NCI-H510A treated with DMSO at 0.1 percent for 48 hours (cell line): ENCODE measurements at regions not wholly inside any gene's neighbourhood (a gene's known extent, or its start where the extent isn't known, plus 50 kb on each side); places are given as distances from the start of the nearest gene placed in this dataset.
"Not testable (repeated sequence)": the region's sequence is repeated elsewhere in the genome, so short reads cannot be mapped to it uniquely, and the experiment has no call there.

ENCODE experiments used
- DNase-seq: peaks from one replicate; lab custom pipeline; 2025; lab: John Stamatoyannopoulos, UW

DNA sequence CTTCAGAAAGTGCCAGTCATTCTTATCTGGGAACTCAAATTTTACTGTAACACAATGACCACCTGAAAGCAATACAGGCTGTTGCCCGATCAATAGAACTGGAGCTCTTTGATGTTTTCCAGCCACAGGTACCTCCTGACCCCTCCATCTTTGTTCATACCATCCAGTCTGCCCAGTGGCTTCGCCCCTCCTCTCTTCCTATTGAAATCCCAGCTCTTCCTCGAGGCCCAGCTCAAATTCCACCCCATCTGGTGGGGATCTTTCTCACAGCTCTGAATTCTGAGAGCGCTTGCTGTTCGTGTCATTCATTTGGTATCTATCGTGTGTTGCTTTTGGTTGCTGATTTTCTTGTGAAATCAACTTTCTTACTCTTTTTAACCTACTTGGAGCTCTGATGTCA lies 87.9 kb upstream of the CNKSR3 start:
- DNase-seq = no peak

DNA sequence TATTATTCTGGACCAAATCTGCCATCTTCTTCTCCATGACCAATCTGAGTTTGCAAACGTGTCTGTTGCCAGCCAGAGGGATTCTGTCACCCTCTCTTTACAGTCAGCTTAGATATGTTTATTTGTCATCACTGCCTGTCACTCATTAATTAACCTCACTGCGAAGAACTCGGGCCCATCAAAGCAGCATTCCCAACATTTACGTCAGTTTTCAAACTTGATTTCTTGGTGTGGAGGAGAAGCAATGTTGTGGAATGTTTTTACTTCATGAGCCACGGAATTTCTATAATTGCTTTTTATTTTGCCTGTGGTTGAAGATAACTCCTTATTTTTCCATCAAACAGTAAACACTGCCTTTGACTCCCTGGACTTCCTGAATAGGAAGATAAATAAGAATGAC lies 91.8 kb upstream of the CNKSR3 start:
- no peak for DNase-seq

DNA sequence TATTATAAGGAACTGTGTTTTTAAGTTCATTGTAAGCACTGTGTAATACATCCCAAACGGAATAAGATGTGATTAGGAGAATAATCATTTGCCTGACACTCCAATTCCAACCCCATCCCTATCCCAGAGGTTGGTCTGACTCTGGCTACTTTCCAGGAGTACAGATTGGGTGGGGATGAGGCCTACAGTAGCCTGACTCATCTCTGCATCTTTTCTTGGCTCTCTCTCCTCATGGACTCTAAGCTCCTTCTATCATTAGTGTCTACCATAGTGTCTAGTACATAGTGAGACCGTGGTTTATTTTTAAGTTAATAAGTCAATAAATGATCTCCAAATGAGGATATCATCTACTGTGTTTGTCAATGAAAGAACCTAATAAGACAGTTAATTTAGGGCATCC lies 92.2 kb upstream of the CNKSR3 start:
- no peak for DNase-seq

DNA sequence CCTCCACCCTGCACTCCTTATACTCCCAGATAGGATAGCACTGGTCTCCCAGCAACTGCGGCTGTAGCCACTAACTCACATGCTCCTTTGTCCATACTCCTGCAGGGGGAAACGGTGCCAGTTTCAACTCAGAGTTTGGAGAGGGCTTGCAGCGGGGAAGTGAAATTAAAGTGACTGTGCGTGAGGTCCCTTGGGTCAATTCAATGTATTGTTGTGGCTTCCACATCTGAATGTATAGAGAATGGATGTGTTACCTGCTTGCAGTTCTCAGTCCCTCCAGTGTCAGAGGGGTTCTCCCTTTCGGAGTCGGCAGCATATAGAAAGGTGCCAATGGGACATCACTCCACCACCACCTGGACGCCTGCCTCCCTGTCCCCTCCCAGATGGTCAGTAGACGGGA lies 93.6 kb upstream of the CNKSR3 start:
- no peak for DNase-seq

DNA sequence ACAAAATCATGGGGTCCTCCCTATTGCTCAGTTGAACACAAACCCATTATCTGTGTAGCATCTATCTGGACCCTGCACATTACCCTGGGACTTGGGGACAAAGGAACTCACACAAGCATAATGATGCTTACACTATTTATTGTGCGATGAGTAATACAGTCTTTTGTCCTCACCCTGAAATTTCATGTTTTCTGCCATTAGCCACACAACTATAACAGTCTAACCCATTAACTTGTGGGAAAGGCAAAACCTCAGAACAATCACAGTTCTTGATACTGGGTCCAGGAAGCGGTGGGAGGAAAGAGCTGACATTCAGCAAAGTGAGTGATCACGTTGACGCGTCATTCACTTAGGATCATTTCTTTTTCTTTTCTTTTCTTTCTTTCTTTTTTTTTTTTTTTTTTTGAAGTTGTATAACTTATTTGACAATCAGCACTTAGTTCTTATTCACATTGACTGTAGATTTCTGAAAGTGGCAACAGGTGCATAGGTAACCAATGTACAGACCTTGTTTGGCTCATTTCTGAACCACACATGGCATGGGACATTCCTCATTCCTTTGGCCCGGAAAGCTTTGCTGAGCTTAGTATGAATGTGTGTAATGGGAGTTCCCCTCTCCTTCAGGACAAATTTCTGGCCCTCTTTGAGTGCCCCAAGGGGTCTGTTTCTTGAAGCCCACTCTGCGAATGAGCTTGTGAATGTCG lies 94.8 kb upstream of the CNKSR3 start:
- DNase-seq = no peak

DNA sequence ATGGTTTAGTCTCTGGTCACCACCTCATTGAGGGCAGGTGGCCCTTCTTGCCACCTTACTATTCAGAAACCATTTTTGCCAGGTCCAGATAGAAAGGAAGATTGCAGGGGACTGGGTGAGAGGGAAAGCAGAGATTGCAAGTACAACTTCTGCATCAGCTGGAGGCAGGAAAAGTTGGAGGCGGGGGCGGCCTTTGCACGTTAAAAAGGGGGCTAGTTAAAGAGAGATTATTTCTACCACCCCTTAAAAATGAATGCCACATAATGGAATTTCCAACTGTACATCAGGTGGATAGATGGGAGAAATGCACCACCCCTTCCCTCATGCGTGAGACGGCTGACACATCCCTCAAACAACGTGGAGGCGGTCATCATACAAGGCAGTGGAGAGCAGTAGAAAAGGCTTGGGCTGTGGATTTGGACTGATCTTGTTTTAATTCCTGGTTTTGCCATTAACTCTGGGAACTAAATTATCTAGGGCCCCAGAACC lies 95.4 kb upstream of the CNKSR3 start:
- DNase-seq = no peak

DNA sequence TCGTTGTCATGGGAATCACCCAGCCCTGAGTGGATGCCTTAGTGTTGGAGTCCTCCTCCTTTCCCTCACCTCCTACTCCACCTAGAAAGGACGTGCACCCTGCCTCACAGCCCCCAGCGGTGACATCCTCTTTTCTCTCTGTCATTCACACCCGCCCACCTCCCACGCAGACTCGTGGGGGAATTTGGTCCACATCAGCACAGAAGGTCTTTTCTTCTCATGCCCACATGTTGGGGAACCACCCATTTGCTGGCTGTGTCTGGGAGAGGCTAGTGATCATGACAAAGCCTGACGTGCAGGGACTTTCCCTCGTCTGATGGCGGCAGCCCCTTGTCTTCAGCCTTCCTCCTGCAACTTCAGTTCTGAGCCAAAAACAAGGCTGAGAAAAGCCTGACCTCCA lies 96.0 kb upstream of the CNKSR3 start:
- no peak for DNase-seq

DNA sequence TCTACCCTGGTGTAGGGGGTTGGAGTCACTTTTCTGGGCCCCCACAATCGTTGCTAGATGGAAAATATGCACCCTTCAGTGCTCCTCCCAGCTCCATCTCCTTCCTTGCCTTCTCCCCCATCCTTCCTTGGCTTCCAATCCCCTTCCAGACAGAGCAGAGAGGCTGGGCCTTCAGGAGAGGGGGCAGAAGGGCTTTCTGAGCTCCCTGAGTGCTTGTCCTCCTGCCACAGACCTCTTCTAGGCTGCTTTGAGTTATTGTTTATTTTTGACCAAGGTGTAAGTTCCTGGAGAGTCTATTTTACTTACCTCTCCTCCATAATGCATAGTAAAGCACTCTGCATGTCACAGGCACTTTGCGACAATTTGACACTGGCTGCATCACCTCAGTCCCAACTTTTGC lies 96.4 kb upstream of the CNKSR3 start:
- no peak for DNase-seq

DNA sequence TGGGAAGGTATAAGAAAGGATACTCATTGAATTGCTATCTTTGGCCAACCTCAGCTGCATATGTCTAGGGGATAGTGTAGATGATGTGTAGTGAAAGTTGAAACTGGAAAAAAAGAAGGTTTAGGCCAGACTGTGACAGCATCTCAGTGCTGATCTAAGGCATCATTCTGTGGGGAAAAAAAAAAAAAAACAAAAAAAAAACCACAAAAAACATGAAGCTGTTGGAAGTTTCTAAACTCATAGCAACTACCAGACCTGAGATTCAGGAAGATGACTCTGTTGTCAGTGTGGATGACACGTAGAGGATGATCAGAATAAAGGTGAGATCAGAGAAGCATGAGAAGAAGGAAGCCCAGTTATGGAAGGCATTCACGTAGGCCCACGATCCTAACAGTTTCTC lies 100.8 kb upstream of the CNKSR3 start:
- DNase-seq = no peak

DNA sequence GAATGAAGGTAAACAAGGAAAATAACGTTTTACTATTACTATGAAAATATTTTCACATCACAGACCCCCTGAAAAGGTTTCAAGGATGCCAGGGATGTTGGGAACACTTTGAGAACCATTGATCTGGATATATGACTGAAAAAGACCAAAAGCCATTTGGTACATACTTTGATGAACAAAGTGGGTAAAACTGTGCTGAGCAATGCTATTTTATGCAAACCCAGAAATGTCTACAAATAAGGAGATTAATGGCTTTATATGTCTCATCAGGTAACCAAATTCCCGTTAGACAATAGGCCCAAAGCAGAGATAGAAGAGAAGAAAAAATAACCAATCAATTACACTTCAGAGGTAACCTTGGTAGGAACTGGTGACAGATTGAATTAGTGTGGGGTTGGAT lies 101.4 kb upstream of the CNKSR3 start:
- no peak for DNase-seq

DNA sequence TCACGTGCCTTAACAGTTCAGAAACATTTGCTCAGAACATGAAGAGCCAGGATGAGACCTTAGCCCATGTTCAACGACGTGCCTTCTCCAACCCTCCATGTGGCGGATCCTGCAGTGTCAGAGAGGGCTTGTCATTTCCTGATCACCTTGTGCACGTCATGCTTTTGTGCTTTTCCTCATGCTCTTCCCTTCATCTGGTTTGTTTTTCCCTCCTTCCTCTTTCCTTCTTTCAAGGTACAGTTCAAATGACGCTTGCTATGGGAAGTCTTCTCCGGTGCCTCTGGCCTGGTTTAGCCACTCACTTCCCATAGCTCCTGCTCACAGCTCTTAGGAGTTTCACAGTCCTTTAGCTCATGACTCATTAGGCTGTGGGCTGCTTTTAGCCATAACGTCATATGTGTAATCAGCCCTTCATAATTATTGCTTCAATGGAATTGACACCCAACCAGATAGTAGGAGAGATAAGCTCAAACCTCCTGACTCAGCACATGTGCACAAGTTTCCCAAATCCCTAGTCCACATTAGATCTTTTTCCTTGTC lies 102.7 kb upstream of the CNKSR3 start:
- no peak for DNase-seq

DNA sequence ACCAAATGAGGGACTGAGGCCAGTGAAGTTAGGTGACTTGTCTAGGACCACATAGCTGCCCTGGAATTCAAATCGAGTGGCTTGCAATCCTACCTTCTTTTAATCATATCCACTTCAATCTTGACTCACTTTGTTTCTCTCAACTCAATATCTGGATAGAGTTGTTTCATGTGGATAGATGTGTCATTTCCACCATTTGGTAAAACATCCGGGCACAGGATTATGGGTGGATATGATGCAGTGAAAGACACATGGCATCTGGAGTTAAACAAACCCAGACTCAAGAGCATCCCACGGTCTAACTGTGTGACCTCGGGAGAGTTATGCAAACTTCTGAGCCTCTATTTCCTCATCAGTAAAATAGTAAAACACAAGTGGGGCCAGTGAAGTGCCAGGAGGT lies 103.6 kb upstream of the CNKSR3 start:
- DNase-seq = no peak

DNA sequence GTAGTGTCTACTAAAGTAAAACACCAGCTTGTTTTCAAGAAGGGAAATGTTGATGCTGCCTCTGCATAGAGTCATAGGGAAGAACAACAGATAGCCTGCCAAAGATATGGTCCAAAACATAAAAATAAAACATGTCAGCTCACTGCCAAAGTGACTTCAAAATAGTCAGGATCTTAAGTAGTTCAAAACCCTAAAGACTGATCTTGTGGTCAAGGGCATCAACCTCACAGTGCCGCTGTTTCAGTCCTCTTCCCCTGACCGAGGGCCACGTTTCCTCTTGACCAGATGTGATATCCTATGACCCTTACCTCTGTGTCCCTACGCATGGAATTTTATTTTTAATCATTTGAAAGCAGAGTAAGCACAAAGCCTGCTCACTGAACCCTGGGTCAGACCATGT lies 104.2 kb upstream of the CNKSR3 start:
- no peak for DNase-seq

DNA sequence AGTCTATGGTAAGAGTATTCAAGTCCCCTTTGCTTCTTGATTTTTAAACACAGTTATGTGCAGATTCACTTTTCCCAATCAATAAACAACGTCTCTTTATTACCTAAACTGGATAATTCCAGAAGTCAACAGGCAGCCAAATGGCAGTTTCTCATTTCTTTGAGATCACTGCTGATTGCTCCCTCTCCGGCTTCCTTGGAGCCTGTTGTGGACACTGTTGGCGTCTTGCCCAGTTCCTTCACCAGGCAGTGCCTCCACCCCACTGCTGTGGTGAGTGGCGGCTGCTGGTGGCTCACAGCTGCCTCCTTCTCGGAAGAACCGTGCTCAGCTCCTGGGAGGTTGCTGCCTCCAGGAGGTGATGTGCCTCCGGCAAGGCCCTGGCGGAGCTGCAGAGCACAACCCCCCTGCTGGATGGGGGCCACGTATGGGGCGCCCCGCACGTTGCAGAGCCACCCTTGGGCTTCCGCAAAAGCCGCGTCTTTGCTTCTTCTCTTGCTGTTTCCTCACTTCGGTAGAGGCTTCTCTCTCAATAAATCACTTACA lies 105.1 kb upstream of the CNKSR3 start:
- DNase-seq = peak; percentile 97

DNA sequence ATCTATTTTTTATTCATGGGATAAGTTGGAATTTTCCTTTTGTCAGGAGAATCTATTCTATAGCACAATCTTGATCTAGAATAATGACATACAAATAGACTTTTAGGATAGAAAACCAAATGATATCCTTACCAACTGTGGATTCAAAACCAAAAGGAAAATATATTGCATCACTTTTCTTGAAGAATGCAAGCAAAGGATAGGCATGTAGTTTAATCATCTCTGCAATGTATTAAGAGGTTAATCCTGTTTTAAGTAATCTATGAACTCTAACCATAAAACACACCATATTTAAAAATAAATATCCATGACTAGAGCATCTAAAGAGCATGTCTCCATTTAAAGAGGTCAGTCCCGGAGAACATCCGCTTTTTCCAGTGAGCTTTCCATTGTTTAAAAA lies 106.7 kb upstream of the CNKSR3 start:
- no peak for DNase-seq

DNA sequence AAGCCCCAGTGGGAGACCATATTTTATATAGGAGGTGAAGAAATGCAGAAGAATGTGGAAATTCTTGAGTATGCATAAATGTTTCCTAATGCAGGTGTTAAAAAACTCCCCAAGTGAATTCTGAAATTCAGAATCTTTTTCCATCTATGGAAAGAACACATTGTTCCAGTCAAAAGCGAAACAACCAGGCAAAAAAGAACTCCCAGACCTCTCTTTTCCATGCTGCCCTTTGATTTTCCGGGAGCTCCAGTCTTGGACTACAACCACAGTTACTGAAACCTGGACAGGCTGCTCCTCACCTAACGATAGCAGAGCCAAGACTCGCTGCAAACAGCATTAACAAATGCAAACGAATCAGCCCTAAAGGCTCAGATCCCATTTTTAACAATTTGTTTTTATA lies 108.7 kb upstream of the CNKSR3 start:
- no peak for DNase-seq

DNA sequence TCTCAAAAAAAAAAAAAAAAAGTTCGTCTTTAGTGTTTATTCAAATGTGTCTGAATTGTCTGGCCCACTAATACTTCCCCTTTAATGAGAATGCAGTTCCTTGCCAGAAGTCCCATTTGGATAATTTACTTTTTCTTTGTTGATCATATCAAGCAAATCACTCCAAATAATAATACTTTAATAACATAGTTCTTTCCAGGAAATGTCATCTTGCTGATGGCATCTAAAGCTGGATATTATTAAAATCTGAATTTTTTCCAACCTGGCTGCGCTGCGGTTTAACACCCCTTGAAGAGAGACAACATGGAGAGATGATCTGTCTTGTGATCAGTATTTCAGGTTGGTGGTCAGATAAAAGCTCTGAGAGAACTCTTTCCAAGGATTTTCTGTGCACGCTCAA lies 111.2 kb upstream of the CNKSR3 start:
- DNase-seq = no peak

DNA sequence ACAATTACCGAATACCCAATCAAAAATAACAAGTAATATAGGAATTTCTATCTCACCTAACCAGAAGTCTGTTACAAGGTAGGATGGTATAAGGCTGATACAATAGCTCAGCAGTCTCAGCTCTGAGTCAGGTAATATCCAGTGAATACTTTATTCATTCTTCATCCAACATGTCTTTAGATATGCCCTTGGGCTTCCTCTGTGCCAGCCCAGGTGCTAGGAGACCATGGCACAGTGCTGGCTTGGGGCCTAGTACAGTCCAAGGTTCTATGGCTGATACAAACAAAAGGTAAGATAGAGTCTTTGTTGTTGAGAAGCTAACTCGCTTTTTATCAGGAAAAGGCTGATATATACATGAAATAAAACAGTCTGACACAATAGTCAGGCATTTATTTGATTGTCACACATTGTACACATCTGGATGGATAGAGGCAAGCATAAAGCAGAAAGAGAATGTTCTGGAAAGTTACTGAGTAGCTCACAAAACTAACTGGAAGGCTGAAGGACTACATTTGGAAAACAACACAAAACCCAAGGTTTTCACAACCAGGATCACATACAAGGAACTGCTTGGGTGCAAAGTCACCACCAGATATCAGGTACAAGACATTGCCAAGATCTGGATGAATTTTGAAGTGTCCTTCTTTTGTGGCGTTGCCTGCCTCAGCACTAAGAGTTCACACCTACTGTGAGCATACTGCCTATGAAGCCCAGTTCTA lies 110.4 kb upstream of the SCAF8 start:
- no peak for DNase-seq

DNA sequence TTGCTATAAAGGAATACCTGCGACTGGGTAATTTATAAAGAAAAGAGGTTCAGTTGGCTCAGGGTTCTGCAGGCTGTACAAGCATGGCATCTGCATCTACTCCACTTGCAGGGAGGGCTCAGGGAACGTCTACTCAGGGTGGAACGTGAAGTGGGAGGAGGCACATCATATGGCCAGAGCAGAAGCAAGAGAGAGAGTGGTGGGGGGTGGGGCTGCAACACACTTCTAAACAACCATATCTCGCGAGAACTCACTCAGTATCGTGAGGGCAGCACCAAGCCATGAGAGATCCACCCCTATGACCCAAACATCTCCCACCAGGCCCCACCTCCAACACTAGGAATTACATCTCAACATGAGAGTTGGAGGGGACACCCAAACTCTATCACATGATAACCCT lies 109.8 kb upstream of the SCAF8 start:
- no peak for DNase-seq

DNA sequence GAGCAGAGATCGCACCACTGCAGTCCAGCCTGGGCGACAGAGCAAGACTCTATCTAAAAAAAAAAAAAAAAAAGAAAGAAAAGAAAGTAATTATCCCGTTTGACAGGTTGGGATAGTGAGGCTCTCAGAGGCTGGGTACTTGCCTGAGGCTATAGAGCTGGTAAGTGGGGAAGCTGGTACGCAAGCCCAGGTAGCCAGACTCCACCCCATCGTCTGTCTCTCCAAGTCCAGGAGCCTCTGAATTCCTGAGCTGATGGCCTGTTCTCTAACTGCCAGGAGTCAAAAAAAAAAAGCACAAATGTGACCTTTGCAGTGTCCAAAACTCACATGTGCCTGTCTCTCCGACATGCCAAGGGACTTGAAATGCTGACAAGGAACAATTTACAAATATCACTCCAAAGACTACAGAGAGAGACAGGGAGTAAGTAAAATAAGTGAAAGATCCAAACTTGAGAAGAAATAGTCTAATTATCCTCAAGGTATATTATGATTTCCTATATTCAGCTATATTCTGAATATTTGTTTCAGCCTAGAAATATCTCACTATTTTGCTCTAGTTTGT lies 109.1 kb upstream of the SCAF8 start:
- no peak for DNase-seq

DNA sequence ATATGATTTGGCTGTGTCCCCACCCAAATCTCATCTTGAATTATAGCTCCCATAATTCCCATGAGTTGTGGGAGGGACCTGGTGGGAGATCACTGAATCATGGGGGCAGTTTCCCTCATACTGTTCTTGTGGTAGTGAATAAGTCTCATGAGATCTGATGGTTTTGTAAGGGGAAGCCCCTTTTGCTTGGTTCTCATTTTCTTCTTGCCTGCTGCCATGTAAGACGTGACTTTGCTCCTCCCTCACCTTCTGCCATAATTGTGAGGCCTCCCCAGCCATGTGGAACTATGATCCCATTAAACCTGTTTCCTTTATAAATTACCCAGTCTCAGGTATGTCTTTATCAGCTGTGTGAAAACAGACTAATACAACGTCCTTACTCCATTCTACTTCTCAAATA lies 108.5 kb upstream of the SCAF8 start:
- not testable (repeated sequence) for DNase-seq

DNA sequence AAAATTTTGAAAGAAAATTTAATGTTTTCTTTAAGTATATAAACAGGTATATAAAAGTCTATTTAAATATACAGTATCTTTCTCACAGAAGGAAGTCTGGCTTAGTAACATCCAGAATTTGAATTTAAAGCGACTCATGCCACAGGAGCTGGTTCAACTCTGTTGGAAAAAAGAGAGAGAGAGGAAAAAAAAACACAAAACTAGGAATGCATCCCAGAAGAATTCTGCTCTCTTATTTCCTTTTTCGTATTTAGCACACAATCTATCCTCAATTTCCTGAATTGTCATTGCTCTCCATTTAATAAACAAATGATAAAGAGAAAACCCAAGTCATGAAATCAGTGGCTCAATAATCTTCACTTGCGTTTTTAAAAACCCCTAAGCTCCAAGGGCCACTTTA lies 107.5 kb upstream of the SCAF8 start:
- DNase-seq = no peak

DNA sequence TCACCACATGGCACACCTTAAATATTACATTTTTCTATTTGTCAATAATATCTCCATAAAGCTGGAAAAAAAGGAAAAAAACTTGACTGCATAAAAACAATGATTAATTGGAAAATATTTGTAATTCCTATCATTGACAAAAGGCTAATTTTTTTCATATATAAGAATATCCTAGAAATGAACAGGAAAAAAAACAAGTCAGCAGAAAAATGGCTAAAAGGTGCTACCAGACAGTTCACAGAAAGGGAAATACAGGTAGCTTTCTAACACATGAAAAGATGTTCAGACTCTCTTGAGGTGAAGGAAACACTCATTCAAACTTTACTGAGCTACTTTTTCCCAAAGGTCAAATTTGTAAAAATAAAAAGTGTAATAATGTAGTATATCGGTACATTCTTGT lies 104.1 kb upstream of the SCAF8 start:
- DNase-seq = no peak
